ENCODE measurements at regions not wholly inside any gene's neighbourhood (a gene's known extent, or its start where the extent isn't known, plus 50 kb on each side); places are given as distances from the start of the nearest gene placed in this dataset.

GRCh38 chr10:28118985-28119628 lies 120.2 kb upstream of the ODAD2 start:
- TF ChIP-seq CTCF (conservative IDR thresholded peaks at IDR 0.05), result no peak
- no peak overlapping the region for H3K27ac ChIP-seq

DNA sequence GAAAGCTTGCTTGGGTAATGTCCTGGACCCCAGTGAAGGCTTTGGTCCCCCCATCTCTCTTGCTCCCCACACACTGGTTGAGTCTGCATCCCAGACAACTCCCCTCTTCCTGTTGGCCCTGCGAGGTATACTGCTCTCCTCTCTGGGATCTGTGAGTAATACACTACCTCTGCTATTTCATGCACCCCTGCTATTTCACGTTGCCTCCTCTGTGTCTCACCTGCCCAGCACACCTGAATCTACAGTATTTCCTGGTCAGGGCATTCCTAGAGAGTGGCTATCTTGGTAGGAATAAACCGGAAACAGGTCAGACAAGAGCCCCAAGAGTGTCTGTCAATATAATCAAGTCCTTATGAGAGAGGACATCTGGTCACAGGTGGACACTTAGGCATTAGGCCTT lies 114.3 kb upstream of the ODAD2 start:
- H3K27ac ChIP-seq, result no peak overlapping the region
- no peak for TF ChIP-seq CTCF (conservative IDR thresholded peaks at IDR 0.05)

DNA sequence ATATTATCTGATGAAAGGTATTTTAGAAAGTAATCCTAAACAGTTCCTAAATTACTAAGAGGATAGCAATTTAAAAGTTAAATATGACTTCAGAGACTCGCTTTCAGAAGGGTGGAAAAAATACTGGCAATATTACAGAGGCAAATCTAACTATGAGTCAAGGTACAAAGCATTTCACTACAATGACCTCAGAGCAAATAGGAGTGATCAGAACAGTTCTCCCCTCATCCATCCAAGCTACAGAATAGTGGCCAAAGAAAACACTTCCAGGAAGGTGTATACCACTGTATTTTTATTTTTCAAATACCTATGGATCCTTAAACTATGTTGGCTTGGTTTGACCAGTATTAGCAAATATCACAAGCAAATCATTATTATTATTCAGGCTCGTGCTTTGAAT lies 112.8 kb upstream of the ODAD2 start:
- no peak overlapping the region for H3K27ac ChIP-seq

GRCh38 chr10:28105561-28105960 lies 106.7 kb upstream of the ODAD2 start:
- H3K27ac ChIP-seq, result no peak overlapping the region
- TF ChIP-seq CTCF (conservative IDR thresholded peaks at IDR 0.05), result no peak

More for the DNA sequence above, 112.8 kb upstream of the ODAD2 start:
- TF ChIP-seq CTCF (conservative IDR thresholded peaks at IDR 0.05), result no peak

DNA sequence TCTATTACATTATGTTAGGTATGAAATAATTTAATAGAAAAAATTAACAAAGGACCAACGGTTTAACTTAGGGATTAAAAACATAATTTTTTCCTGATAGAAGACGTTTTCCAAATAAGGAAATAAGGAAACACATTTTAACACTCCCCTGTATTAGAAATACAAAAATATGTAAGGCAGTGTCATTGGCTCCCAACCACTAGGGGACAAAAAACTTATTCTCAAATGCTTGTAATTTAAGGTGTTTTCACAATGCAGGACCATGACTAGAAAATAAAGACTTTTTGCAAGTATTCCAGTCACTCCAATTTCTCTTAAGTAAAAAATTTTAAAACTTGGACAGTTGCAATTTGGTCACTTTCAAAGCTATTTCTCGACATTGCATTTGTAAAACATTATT lies 98.8 kb upstream of the ODAD2 start:
- H3K27ac ChIP-seq, result no peak overlapping the region
- no peak for TF ChIP-seq CTCF (conservative IDR thresholded peaks at IDR 0.05)

DNA sequence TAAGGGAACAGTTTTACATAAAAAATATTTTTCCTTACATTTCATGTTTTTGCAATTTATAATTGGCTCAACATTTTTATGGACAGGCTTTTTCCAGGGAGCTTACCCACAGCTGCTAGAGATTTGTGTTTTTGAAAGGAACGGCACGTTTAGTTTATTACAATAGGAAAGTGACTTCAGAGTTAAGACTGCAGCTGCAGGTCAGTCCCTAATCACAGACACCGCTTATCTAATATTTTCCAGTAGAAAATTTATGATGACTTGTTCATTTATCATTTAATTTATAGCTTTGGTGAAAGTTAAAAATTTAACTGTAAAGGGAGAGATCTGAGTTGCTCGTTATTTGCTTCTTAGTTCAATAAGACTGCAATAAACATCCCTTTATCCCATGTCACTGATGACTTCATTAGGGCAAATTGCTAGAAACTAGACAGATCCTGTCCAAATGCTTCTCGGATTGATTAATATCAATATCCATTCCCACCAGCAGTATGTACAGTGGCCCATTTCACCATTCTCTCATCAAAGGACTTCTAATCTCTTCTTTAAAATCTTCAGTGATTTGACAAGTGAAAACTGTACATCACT lies 97.0 kb upstream of the ODAD2 start:
- no peak overlapping the region for H3K27ac ChIP-seq
- no peak for TF ChIP-seq CTCF (conservative IDR thresholded peaks at IDR 0.05)

DNA sequence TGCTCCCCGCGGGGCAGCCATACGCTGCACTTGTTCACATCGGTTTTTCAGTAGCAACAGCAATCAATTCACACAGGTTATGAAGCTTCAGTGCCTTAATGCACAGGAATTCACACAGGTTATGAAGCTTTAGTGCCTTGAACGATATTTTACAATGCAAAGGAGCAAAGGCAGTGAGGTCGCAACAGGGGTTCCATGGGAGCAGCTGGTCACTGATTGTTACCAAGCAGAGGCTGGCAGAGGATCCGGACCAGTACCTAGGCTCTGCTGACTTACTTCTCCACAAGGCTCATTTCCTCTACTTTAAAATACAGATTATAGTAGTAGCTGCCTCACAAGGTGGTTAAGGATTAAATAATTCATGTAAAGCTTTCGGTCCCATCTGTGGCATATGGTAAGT lies 95.2 kb upstream of the ODAD2 start:
- no peak overlapping the region for H3K27ac ChIP-seq
- no peak for TF ChIP-seq CTCF (conservative IDR thresholded peaks at IDR 0.05)
